ENCODE measurements at regions not wholly inside any gene's neighbourhood (a gene's known extent, or its start where the extent isn't known, plus 50 kb on each side); places are given as distances from the start of the nearest gene placed in this dataset.
"Not testable (repeated sequence)": the region's sequence is repeated elsewhere in the genome, so short reads cannot be mapped to it uniquely, and the experiment has no call there.

GRCh38 chr3:107224026-107224596, 153.1 kb upstream of the CCDC54 start:
- no peak for DNase-seq (ENCODE audit: low read depth in 4 of 4, low spot score in 1 of 4)

GRCh38 chr3:107227091-107227490, 150.1 kb upstream of the CCDC54 start:
- DNase-seq (ENCODE audit: low read depth in 4 of 4, low spot score in 1 of 4) = no peak

GRCh38 chr3:107233877-107234276, 143.4 kb upstream of the CCDC54 start:
- not testable (repeated sequence) for DNase-seq (ENCODE audit: low read depth in 4 of 4, low spot score in 1 of 4)

- no peak for DNase-seq (ENCODE audit: low read depth in 4 of 4, low spot score in 1 of 4)
Measured at GRCh38 chr3:107235193-107235927, 141.9 kb upstream of the CCDC54 start.

GRCh38 chr3:107235928-107236315, 141.3 kb upstream of the CCDC54 start:
- peak in 2 of 4 experiments; percentile 13 to 16 for DNase-seq (ENCODE audit: low read depth in 4 of 4, low spot score in 1 of 4)

GRCh38 chr3:107236655-107237337, 140.4 kb upstream of the CCDC54 start:
- DNase-seq (ENCODE audit: low read depth in 4 of 4, low spot score in 1 of 4) = no peak

- DNase-seq (ENCODE audit: low read depth in 4 of 4, low spot score in 1 of 4) = no peak
Measured at GRCh38 chr3:107238787-107239186, 138.5 kb upstream of the CCDC54 start.

GRCh38 chr3:107239703-107240102, 137.5 kb upstream of the CCDC54 start:
- DNase-seq (ENCODE audit: low read depth in 4 of 4, low spot score in 1 of 4) = no peak

- peak; percentile 44 to 63 (median 52) for DNase-seq (ENCODE audit: low read depth in 4 of 4, low spot score in 1 of 4)
Measured at GRCh38 chr3:107240183-107241091, 136.8 kb upstream of the CCDC54 start.

GRCh38 chr3:107241217-107241616, 136.0 kb upstream of the CCDC54 start:
- no peak for DNase-seq (ENCODE audit: low read depth in 4 of 4, low spot score in 1 of 4)

GRCh38 chr3:107242579-107242978, 134.7 kb upstream of the CCDC54 start:
- no peak for DNase-seq (ENCODE audit: low read depth in 4 of 4, low spot score in 1 of 4)

GRCh38 chr3:107247116-107247515, 130.1 kb upstream of the CCDC54 start:
- DNase-seq (ENCODE audit: low read depth in 4 of 4, low spot score in 1 of 4) = no peak

- no peak for DNase-seq (ENCODE audit: low read depth in 4 of 4, low spot score in 1 of 4)
Measured at GRCh38 chr3:107249132-107249531, 128.1 kb upstream of the CCDC54 start.

GRCh38 chr3:107250221-107250620, 127.0 kb upstream of the CCDC54 start:
- no peak for DNase-seq (ENCODE audit: low read depth in 4 of 4, low spot score in 1 of 4)

- DNase-seq (ENCODE audit: low read depth in 4 of 4, low spot score in 1 of 4) = no peak
Measured at GRCh38 chr3:107251819-107252218, 125.4 kb upstream of the CCDC54 start.

- DNase-seq (ENCODE audit: low read depth in 4 of 4, low spot score in 1 of 4) = no peak
Measured at GRCh38 chr3:107256963-107257362, 120.3 kb upstream of the CCDC54 start.

- DNase-seq (ENCODE audit: low read depth in 4 of 4, low spot score in 1 of 4) = no peak
Measured at GRCh38 chr3:107258300-107258699, 118.9 kb upstream of the CCDC54 start.

GRCh38 chr3:107260207-107260606, 117.0 kb upstream of the CCDC54 start:
- no peak for DNase-seq (ENCODE audit: low read depth in 4 of 4, low spot score in 1 of 4)

- no peak for DNase-seq (ENCODE audit: low read depth in 4 of 4, low spot score in 1 of 4)
Measured at GRCh38 chr3:107263269-107264021, 113.8 kb upstream of the CCDC54 start.

GRCh38 chr3:107264888-107265287, 112.4 kb upstream of the CCDC54 start:
- DNase-seq (ENCODE audit: low read depth in 4 of 4, low spot score in 1 of 4) = no peak

- no peak for DNase-seq (ENCODE audit: low read depth in 4 of 4, low spot score in 1 of 4)
Measured at GRCh38 chr3:107265526-107265925, 111.7 kb upstream of the CCDC54 start.
